ENCODE measurements at regions not wholly inside any gene's neighbourhood (a gene's known extent, or its start where the extent isn't known, plus 50 kb on each side); places are given as distances from the start of the nearest gene placed in this dataset.

DNA sequence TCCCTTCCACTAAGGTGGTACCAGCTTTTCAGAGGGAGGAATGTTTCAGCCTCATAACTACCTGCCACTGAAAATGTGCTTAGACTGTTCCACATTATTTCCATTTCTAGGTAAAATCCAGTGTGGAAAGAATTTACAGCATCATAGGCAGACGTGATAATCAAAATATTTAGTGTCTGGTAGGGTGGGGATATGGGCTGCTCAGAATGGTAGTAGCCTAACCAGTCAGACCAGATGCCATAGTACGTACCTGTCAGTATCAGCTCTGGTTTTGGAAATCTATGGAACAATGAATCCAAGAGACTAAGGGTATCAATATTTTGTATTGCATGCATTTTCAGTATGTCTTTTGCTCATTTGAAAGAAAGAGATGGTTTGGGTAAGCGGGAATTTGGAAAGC is 76.8 kb upstream of the APBB1IP start:
- Histone ChIP-seq H3K4me3 (no peak overlapping the region), H3K4me2 (no peak overlapping the region), H3K4me1 (peaks cover 27% of the 10 kb centered on the region), H3K9me3 (no peaks in the 10 kb centered on the region; the same call in 2 of the 3 replicates), H3K27ac (peak overlapping the region in 1 of 2 experiments; percentile 44; a peak in 2 of 6 replicates)
- no peak for DNase-seq (ENCODE audit: low read depth in 1 of 2, low spot score in 1 of 2)
- ChIA-PET POLR2A (no interaction called here), CTCF (no interaction called here)
- TF ChIP-seq MYC (IDR thresholded peaks at IDR 0.05; ENCODE audit: borderline replicate concordance, low read length) = no peak
- no peak for TF ChIP-seq ZC3H11A (IDR thresholded peaks at IDR 0.05)
- no peak for TF ChIP-seq BHLHE40 (IDR thresholded peaks at IDR 0.05; ENCODE audit: low read depth, low read length)
- TF ChIP-seq FOSL2 (IDR thresholded peaks at IDR 0.05) = no peak
- no peak for TF ChIP-seq FOSL2 (CRISPR knock-in tag; IDR thresholded peaks at IDR 0.05)
- no peak for TF ChIP-seq PHF8 (IDR thresholded peaks at IDR 0.05; ENCODE audit: borderline replicate concordance, low read depth)
- TF ChIP-seq, protein P1, sequence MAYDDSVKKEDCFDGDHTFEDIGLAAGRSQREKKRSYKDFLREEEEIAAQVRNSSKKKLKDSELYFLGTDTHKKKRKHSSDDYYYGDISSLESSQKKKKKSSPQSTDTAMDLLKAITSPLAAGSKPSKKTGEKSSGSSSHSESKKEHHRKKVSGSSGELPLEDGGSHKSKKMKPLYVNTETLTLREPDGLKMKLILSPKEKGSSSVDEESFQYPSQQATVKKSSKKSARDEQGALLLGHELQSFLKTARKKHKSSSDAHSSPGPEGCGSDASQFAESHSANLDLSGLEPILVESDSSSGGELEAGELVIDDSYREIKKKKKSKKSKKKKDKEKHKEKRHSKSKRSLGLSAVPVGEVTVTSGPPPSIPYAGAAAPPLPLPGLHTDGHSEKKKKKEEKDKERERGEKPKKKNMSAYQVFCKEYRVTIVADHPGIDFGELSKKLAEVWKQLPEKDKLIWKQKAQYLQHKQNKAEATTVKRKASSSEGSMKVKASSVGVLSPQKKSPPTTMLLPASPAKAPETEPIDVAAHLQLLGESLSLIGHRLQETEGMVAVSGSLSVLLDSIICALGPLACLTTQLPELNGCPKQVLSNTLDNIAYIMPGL (CRISPR knock-in tag; IDR thresholded peaks at IDR 0.05; ENCODE audit: borderline replicate concordance) = no peak
- TF ChIP-seq, protein P2, sequence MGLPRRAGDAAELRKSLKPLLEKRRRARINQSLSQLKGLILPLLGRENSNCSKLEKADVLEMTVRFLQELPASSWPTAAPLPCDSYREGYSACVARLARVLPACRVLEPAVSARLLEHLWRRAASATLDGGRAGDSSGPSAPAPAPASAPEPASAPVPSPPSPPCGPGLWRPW (IDR thresholded peaks at IDR 0.05) = no peak
- TF ChIP-seq CBX2 (IDR thresholded peaks at IDR 0.05; ENCODE audit: borderline replicate concordance, low read depth) = no peak
- no peak for TF ChIP-seq HDAC2 (IDR thresholded peaks at IDR 0.05)
- TF ChIP-seq FOSB (CRISPR knock-in tag; IDR thresholded peaks at IDR 0.05) = no peak
- no peak for TF ChIP-seq CHD2 (IDR thresholded peaks at IDR 0.05; ENCODE audit: low read length, partially characterized antibody)
- WGBS (ENCODE audit: missing lambda C conversion rate) = 64% methylated on average over 3 of the region's 3 CpGs
- ATAC-seq = no peak
- FAIRE-seq = no peak

DNA sequence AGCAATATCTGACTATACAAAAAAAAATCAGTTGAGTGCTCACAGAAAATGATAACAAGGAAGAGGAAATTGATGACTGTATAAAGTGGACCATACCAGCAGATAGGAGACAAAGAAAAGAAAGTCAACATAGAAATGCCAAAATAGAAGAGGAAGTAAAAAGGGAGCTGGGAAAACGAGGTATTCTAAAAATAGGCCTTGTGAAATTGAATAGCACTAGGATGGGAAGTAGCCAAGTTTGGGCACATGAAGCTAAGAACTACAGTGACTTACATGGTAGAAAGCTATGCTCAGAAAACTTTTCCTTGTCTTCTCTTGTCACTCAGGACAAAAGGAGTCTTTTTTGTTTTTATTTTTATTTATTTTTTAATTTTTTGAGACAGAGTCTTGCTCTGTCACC is 76.2 kb upstream of the APBB1IP start:
- Histone ChIP-seq H3K4me3 (no peak overlapping the region), H3K4me2 (no peak overlapping the region), H3K4me1 (peaks cover 29% of the 10 kb centered on the region), H3K27ac (peak overlapping the region in 1 of 2 experiments; percentile 44; a peak in 2 of 6 replicates), H3K9me3 (no peaks in the 10 kb centered on the region; the same call in 2 of the 3 replicates)
- 18% methylated on average over 1 of the region's 1 CpG for WGBS (ENCODE audit: missing lambda C conversion rate)
- ChIA-PET CTCF (no interaction called here), POLR2A (no interaction called here)
- ATAC-seq (no peak), FAIRE-seq (no peak), DNase-seq (ENCODE audit: low read depth in 1 of 2, low spot score in 1 of 2) (no peak)
- TF ChIP-seq KDM5A (IDR thresholded peaks at IDR 0.05) (no peak), JUN (IDR thresholded peaks at IDR 0.05) (no peak), KDM1A (IDR thresholded peaks at IDR 0.05; ENCODE audit: low read depth) (no peak), TFCP2L1 (CRISPR knock-in tag; IDR thresholded peaks at IDR 0.05) (no peak), FOSB (CRISPR knock-in tag; IDR thresholded peaks at IDR 0.05) (no peak), HDAC2 (IDR thresholded peaks at IDR 0.05) (no peak), CHD2 (IDR thresholded peaks at IDR 0.05; ENCODE audit: low read length, partially characterized antibody) (no peak), MAFK (IDR thresholded peaks at IDR 0.05; ENCODE audit: partially characterized antibody) (no peak), HOXA7 (CRISPR knock-in tag; IDR thresholded peaks at IDR 0.05) (no peak)
- TF ChIP-seq, protein P3, sequence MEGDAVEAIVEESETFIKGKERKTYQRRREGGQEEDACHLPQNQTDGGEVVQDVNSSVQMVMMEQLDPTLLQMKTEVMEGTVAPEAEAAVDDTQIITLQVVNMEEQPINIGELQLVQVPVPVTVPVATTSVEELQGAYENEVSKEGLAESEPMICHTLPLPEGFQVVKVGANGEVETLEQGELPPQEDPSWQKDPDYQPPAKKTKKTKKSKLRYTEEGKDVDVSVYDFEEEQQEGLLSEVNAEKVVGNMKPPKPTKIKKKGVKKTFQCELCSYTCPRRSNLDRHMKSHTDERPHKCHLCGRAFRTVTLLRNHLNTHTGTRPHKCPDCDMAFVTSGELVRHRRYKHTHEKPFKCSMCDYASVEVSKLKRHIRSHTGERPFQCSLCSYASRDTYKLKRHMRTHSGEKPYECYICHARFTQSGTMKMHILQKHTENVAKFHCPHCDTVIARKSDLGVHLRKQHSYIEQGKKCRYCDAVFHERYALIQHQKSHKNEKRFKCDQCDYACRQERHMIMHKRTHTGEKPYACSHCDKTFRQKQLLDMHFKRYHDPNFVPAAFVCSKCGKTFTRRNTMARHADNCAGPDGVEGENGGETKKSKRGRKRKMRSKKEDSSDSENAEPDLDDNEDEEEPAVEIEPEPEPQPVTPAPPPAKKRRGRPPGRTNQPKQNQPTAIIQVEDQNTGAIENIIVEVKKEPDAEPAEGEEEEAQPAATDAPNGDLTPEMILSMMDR (IDR thresholded peaks at IDR 0.05) = no peak
- TF ChIP-seq, protein P4, sequence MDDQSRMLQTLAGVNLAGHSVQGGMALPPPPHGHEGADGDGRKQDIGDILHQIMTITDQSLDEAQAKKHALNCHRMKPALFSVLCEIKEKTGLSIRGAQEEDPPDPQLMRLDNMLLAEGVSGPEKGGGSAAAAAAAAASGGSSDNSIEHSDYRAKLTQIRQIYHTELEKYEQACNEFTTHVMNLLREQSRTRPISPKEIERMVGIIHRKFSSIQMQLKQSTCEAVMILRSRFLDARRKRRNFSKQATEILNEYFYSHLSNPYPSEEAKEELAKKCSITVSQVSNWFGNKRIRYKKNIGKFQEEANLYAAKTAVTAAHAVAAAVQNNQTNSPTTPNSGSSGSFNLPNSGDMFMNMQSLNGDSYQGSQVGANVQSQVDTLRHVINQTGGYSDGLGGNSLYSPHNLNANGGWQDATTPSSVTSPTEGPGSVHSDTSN (IDR thresholded peaks at IDR 0.05) = no peak
